RKO (cell line): ENCODE measurements at regions not wholly inside any gene's neighbourhood (a gene's known extent, or its start where the extent isn't known, plus 50 kb on each side); places are given as distances from the start of the nearest gene placed in this dataset.
A peak's percentile ranks its signal among the peaks of the same experiment; 100 is the strongest.
"Not testable (repeated sequence)": the region's sequence is repeated elsewhere in the genome, so short reads cannot be mapped to it uniquely, and the experiment has no call there.

ENCODE experiments used
- DNase-seq: peaks from one replicate; pipeline ENCODE4 v3.0.0-alpha.2; 2016; ENCODE audit warnings: low spot score

DNA sequence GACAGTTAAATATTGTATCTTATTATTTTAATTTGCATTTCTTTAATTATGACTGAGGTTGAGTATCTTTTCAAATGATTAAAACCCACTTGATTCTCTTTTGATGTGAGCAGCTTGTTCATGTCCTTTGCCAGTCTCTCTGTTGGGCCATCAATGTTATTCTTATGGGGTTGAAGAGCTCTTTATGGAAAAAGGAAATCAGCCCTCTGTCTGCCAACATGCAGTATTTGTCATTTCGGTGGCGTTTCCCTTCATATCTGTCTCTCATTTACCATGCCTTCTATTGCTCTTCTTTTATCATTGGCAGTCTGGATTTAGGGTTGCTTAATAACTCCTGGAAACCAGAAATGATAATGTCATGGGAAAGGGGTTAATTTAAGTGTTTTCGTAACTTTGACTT is 340.7 kb upstream of the DNAJC19 start:
- DNase-seq = no peak

DNA sequence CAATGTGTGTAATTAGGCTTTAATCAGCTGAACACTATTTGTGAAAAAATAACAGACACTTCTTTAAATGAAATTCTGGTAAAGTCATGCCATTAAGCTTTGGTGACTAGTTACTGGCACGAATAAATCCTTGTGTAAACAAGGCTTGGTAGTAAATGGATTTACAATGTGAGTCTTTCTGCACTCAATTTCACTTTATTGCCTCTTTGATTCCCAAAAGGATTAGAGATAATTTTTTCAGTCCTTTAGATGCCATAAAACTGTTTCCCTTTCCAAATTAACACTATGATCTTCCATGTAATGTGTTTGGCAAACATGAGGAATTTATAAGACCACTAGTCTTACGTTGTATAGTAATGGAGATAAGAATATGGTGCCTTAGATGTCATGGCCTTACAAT is 339.5 kb upstream of the DNAJC19 start:
- DNase-seq = no peak

DNA sequence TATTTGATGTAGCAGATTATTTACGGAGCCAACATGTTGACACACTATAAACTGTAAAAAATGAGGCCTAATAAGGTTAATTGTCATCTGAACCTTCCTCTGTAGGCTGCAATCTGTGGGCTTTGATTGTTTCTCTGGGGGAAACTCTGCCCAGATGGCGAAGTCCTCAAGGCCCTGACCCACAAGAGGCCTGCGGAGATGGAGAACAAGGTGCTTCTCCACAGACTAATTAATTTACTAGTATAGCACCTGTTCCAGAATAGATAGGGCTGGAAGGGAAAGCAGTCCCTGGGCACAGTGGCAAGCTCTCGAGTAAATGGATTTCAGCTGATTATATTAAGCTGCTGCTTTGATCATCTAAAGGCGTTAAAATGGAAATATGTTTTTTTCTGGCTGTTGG is 338.8 kb upstream of the DNAJC19 start:
- DNase-seq = no peak

DNA sequence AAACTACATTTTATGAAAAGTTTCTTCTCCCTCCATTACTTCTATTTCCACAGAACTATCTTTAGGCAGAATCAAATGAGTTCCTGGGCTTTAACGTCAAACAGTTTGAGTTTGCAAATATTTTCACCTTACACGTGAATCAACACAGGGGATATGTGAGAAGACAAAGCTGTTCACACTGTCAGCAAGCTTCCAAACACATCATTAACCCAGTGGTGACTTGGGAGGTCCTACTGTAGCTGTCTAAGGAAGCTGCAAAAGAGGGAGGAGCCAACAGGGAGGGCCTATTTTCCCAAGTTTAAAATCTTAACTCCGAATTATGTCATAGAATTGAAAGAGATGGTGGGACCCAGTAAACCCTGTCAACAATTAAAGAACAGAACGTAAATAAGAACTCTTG is 337.8 kb upstream of the DNAJC19 start:
- no peak for DNase-seq

DNA sequence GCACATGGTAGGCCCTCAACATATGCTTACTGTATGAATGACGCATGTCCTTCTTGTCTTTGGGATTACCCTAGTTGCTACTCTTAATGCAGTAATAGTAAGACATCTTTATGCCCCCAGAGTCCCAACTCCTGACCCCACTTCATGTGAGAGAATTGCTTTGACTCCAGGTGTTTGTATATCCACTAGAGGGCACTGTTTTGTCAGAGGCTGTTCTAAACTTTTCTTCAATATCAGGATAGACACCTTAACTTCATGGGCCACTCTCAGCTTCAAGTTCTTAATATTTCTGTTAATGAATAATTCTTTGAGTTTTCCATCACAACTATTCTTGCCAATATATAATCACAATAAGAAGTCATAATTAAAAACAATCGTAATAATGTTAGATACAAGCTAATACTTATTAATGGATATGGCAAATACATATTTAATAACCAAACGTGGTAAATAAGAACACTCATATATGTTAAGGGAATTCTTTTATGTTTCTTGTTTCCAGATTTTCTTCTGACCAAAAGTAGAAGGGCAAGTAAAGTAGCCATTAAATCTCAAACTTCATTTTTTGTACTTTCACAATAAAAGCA is 337.2 kb upstream of the DNAJC19 start:
- DNase-seq = peak; percentile 46

DNA sequence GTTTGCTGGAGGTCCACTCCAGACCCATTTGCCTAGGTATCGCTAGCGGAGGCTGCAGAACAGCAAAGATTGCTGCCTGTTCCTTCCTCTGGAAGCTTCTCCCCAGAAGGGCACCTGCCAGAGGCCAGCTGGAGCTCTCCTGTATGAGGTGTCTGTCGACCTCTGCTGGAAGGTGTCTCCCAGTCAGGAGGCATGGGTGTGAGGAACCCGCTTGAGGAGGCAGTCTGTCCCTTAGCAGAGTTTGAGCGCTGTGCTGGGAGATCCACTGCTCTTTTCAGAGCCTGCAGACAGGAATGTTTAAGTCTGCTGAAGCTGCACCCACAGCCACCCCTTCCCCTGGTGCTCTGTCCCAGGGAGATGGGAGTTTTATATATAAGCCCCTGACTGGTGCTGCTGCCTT is 335.0 kb upstream of the DNAJC19 start:
- DNase-seq = not testable (repeated sequence)

DNA sequence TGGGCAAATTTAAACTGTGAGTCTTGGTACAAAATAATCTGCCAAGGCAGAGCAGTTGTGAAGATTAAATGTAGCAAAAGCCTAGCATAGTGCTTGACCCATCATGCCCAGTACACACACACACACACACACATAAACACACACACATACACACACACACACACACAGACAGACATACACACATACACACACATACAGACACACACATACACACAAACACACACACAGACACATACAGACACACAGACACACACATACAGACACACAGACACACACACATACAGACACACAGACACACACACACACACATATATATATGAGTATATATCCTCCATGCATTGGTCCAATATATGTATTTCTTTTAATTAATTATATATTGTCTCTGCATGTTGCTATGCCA is 328.8 kb upstream of the DNAJC19 start:
- no peak for DNase-seq

DNA sequence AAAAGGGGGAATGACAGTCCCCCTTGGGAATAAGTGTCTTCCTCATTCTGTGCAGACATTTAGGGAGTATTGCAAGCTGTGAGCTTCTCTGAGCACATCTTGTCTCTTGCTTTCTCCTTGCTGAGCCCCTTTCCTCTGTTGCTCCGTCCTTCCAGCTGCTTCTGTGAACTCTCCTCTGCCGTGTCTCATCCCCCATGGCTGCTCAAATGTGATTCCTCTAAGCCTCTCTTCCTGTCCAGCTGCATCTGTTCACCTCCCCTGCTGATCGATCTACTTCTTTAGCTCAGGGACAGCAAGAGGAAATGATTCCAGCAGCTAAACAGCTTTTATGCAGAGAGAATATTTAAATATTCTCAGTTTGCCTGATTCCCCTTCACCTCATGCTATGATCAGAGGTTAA is 328.0 kb upstream of the DNAJC19 start:
- DNase-seq = no peak

DNA sequence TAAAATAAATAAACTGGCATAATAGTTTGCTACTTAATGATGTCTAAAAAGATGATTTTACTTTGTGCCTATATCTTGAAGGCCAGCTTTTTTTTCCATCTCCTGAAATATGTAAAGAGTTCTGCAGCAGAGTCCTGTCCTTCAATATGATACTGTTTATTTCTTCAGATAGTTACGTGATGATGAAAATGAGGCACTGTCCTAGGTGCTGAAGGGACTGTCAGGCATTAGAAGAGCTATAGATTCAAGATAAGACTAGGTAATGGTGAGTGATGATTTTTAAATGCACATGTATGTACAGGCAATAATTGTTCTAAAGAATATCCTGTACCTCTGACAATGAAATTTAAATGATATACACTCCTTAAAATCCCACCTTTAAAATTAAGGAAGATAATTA is 326.9 kb upstream of the DNAJC19 start:
- DNase-seq = peak; percentile 51

DNA sequence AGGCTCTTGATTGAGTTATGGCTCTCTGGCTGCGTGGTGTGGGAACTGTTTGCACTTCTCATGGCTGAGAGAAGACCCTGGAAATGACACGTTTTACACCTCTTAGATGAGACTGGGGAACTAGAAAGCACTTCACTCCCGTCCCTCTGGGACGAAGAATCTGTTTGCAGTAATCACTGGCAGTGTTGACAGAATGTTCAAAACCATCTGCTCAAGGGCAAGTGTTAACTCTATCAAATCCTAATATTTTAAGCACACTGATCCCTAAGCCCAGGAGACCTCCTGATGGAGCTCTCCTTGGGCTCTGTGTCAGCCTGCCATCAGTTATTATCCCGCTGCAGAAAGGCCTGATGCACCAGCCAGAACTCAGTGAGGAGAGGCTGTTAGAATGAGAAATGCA is 323.8 kb upstream of the DNAJC19 start:
- DNase-seq = no peak

DNA sequence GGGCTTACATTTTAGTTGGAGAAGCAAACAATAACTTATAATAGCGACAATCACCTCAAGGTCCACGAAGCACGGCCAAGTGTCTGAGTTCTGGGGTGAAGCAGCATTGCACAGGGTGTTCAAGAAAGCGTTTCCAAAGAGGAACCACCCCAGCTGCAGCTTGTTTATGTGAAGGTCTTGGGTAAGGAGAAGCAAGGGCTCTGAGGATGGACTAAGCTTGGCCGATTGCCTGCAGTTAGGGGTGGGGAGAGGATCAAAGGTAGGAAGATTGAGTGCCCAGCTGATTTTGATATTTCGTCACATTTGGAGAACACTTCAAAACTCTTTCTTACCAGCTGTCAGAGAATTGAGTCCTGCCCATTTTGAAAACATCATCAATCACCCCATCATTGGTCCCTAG is 321.6 kb upstream of the DNAJC19 start:
- no peak for DNase-seq

DNA sequence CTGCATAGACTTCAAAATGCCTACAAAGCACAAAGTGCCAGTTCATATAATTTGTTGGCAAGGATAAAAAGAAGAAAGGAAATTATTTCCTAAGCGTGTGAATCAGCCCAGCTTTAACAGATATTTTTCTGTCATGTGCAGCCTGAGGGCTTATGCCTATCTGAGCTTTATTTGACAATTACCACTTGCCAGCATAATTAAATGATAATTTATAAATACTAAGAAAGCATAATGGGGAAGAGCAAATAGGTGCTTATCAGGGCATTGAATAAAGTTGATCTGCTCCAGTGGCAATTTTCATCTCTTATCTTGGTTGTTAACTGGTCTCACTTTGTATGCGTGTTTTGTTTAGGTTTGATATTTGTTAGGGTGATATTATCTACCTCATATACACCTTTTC is 313.4 kb upstream of the DNAJC19 start:
- DNase-seq = no peak

DNA sequence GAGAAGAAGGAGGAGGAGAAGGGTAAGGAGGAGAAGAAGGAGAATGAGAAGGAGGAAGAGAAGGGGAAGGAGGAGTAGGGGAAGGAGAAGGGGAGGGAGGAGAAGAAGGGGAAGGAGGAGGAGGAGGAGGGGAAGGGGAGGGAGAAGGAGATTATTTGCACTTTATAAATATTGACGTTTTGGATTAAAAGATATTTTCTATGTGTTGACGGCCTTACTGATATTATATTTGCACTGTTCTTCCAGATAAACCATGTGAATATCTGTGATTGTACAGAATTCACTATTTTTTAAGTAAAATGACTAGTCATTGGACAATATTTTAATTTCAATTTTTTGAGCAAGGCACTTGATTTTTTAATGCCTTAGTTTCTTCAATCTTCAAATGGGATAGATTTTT is 310.5 kb upstream of the DNAJC19 start:
- DNase-seq = no peak

DNA sequence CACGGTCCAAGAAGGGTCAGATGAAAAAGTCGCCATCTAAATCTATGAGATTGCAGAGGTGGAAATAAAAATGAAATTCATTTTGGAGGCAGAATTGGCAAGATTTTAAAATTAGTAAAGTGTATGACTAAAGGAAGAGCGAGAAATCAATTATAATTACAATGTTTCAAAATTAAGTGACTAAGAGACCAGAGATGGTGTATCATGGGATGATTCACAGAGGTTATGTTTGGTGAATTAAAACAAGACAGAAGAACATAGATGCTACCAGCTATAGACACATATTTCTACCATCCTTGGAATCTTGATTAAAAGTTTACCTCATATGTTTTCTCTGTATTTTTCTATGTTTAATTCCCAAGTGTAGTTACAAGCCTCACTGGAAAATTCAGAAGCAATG is 308.9 kb upstream of the DNAJC19 start:
- no peak for DNase-seq

DNA sequence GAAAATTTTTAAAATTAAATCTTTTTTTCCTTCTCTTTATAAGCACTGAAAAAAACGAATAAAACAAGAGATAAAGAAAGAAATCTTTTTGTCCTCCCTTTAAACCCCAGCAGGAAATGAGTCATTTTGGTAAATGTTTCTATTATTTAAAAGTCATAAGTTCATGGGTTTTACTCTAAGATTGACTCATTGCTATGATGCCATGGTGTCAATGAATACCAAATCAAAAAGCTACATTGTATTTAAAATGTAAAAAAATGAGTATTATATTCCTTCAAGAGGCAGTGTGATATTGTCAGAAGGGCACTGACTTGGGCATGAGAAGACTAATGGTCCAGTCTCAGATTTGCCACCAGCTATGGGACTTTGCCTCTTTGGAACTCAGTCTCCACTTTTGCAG is 303.4 kb upstream of the DNAJC19 start:
- peak; percentile 32 for DNase-seq

DNA sequence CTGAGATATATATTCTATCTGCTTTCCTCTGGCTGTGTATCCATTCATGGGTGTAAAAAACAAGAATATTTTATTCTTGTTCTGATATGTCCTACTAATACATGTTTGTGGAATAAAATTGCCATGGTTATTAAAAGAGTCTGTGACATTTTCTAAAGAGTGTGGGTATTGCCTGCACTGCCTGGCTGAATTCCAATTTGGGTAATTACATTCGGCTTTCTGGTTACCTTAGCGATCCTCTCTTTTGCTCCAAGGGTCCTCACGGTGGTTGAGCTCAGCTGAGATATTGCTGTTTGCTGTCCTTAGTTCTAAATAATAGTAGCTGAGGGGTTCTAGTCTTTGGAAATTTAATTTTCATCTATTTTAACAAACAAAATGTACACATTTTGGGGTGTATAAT is 301.4 kb upstream of the DNAJC19 start:
- DNase-seq = no peak

DNA sequence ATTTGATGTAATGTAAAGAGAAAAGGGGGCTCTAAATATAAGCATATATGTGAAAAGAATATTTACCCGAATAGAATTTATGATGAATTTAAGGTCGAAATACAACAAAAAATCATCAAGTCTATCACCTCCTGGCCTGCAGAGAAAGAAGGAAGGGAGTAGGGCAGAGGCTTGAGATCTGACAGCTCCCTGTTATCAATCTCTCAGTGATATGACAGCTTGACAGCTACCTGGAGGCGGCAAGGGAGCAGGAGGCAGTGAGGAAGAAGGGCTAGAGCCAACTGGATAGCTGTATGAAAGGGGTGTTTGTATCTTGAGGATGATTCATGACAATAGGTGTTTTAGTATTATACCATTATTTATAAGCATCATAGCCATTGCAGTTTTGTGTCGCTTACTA is 299.8 kb upstream of the DNAJC19 start:
- DNase-seq = no peak

DNA sequence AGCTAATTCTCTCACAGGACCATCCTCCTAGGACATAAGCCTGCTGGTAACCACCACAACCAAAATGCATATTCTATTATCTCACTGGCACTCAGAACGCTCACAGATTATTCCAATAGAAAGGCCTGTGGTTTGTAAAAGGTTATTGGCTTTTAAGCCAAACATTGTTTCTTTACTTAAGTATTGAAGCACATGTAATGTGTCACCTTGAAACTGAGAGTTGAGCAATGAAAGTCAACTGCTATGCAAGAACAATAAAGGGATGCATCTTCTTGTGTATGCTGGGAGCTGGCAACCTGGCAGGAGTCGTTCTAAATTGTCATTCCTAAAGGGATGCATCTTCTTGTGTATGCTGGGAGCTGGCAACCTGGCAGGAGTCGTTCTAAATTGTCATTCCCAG is 298.6 kb upstream of the DNAJC19 start:
- DNase-seq = no peak

DNA sequence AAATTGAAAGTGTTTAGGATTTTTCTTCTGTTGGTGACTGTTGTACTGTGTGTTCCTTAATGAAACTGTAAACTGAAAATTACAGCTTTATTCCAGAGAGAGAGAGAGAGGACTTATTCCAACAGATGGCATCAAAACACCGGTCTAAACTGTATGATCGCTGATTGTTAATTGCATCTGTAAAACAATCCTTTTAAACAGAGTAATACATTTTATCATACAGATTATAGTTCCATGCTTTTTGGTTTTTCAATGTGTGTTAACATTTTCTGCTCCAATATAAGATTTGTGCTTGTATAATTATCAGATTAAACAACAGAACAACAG is 289.7 kb upstream of the DNAJC19 start:
- DNase-seq = no peak

DNA sequence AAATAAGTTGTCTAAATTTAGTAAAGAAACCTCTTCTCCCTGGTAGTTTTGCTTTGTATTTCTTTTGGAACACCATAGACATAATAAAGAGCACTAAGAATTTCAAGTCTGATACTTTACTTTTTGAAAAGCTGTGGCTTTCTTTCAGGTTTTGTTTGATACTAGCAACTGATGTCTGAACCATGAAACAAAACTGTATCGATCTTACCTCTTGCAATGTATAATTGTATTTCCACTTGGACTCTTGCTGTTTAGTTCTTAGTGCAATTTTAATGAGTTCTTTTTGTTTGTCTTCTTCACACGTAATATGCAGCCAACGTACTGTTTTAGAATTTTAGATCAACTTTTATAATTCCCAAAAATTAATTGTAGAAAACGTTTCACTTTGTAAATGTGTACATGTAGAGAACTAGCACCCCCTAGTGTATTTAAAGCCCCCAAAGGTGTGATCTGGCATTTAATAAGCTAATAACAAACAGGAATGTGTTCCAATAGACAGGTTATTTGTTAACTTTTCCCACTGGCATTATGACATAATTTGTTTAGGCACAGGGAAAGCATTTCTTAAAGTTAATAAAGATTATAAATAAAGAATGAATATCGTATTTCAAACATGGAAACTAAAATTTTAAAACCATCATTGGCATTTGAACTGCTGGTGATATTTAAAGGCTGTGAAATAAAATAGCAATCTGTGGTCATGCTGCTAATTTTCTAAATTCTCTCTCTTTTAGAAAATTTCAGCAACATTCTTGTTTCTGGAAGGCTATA is 289.1 kb upstream of the DNAJC19 start:
- DNase-seq = peak; percentile 9

DNA sequence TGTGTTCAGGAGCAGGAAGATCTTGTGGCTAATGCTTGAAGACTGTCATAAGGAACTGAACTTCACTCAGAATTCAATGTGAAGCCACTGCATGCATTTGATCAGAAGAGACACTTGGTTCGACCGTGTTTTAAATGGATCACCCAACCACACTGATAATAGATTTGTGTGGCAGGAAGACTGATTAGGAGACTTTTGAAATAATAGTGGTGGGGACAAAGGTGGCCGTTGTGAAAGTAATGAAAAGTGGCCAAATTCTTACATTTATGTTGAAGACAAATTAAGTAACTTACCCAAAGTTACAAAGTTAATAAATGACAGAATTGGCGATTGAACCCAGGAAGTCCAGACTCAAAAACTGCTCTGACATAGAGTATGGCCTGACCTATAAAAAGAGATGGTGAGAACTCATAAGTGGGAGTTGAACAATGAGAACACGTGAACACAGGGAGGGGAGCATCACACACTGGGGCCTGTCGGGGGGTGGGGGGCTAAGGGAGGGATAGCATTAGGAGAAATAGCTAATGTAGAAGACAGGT is 286.9 kb upstream of the DNAJC19 start:
- DNase-seq = no peak

DNA sequence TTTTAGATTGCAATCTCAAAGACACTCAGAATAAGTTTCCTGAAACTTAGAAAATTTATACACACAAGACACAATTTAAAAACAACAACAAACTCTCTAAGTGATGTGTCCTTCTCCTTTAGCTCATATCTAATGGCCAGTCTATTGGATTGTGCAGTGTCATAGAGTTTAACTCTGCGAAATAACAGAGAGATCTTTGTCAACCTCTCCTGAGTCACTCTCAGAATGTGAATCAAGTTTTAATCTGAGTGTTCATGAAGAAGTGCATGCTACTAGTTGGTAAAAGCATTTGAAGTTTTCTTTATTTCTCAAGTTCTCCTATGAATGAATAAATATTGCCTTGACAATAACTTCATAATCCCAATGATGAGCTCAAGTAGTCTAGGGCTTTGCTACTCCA is 284.5 kb upstream of the DNAJC19 start:
- DNase-seq = no peak

DNA sequence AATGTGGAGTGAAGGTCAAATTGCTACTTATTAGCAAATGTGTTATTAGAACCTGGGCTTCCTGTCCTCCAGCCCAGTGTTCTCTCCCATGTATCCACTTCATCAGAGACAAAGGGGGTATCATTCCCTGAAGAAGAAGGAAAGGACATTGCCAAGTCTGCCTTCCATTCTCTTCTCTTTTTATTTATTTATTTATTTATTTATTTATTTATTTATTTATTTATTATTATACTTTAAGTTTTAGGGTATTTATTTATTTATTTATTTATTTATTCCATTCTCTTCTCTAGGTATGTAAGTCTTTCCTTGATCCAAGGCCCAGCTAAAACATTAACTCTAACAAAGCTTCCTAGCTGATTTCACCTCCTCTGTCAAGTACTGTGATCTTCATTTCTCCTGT is 277.8 kb upstream of the DNAJC19 start:
- no peak for DNase-seq

DNA sequence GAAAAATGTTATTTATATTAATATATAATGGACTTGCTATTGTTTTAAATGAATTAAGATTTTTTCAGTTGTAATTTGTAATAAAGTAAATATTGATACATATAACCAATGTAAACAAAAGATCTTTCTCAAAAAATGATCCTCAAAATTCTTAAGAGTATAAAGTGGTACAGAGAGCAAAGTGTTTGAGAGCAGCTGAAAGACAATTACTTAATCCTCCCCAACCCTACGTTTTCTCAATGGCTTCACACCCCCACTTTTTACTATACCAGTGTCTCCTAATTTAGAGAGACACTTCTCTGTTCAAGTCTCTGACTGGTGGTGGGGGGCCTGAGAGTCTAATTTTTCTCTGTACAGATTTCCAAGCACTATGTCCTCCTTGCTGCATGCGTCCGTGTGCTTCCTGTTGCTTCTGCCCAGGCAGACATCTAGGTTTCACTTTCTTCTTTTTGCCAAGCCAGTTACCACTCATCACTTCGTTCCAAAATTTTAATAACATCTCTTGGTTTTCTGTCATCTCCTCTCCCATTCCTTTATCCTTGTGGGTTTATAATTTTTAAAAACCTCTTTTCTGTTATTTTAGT is 276.3 kb upstream of the DNAJC19 start:
- no peak for DNase-seq
